AML-193 (cell line): ENCODE measurements at regions not wholly inside any gene's neighbourhood (a gene's known extent, or its start where the extent isn't known, plus 50 kb on each side); places are given as distances from the start of the nearest gene placed in this dataset.

Source experiments
- DNase-seq, 2 experiments: peaks; one replicate each; lab custom pipeline; 2025; lab: John Stamatoyannopoulos, UW

- no peak for DNase-seq
Observed at GRCh38 chr18:73918816-73919215, 228.8 kb downstream of the FBXO15 start.

- no peak for DNase-seq
Observed at GRCh38 chr18:73917046-73917445, 230.6 kb downstream of the FBXO15 start.

- no peak for DNase-seq
Observed at GRCh38 chr18:73913505-73913904, 234.1 kb downstream of the FBXO15 start.

- DNase-seq: no peak
Observed at GRCh38 chr18:73908323-73908722, 239.3 kb downstream of the FBXO15 start.

GRCh38 chr18:73901566-73901965 is 246.1 kb downstream of the FBXO15 start:
- no peak for DNase-seq

GRCh38 chr18:73901151-73901550 is 246.5 kb downstream of the FBXO15 start:
- DNase-seq: no peak

- DNase-seq: no peak
Observed at GRCh38 chr18:73900106-73900835, 247.4 kb downstream of the FBXO15 start.

GRCh38 chr18:73897517-73897916 is 250.1 kb downstream of the FBXO15 start:
- DNase-seq: no peak

GRCh38 chr18:73896685-73897084 is 250.9 kb downstream of the FBXO15 start:
- no peak for DNase-seq

- DNase-seq: no peak
Observed at GRCh38 chr18:73895701-73896100, 251.9 kb downstream of the FBXO15 start.

GRCh38 chr18:73893880-73894279 is 253.8 kb downstream of the FBXO15 start:
- DNase-seq: no peak

GRCh38 chr18:73891572-73892421 is 255.8 kb downstream of the FBXO15 start:
- DNase-seq: no peak

GRCh38 chr18:73888565-73888964 is 259.1 kb downstream of the FBXO15 start:
- DNase-seq: no peak

GRCh38 chr18:73887801-73888200 is 259.8 kb downstream of the FBXO15 start:
- DNase-seq: no peak

- DNase-seq: no peak
Observed at GRCh38 chr18:73884868-73885267, 262.8 kb downstream of the FBXO15 start.

- no peak for DNase-seq
Observed at GRCh38 chr18:73881396-73881917, 266.2 kb downstream of the FBXO15 start.

- no peak for DNase-seq
Observed at GRCh38 chr18:73880387-73880786, 267.2 kb downstream of the FBXO15 start.

GRCh38 chr18:73879766-73880165 is 267.9 kb downstream of the FBXO15 start:
- DNase-seq: no peak

- DNase-seq: no peak
Observed at GRCh38 chr18:73879328-73879727, 268.3 kb downstream of the FBXO15 start.

GRCh38 chr18:73869182-73869581 is 278.5 kb downstream of the FBXO15 start:
- DNase-seq: no peak

- no peak for DNase-seq
Observed at GRCh38 chr18:73861771-73862170, 285.9 kb downstream of the FBXO15 start.

GRCh38 chr18:73859837-73860397 is 287.7 kb downstream of the FBXO15 start:
- DNase-seq: no peak
